ENCODE measurements at regions not wholly inside any gene's neighbourhood (a gene's known extent, or its start where the extent isn't known, plus 50 kb on each side); places are given as distances from the start of the nearest gene placed in this dataset.

- TF ChIP-seq CTCF (IDR thresholded peaks at IDR 0.05; ENCODE audit: low read length), result no peak
- TF ChIP-seq EZH2 (optimal IDR thresholded peaks at IDR 0.05; ENCODE audit: low read depth, low read length), result no peak
- no peak for TF ChIP-seq EZH2phosphoT487 (IDR thresholded peaks at IDR 0.05; ENCODE audit: low read length)
These were observed 666.7 kb upstream of the GOT2 start for GRCh38 chr16:59400830-59401229.
